Osteocyte (in vitro differentiated cells): ENCODE measurements at regions not wholly inside any gene's neighbourhood (a gene's known extent, or its start where the extent isn't known, plus 50 kb on each side); places are given as distances from the start of the nearest gene placed in this dataset.

ENCODE experiments used
- DNase-seq: peaks from one replicate; pipeline ENCODE4 v3.0.0; 2021; ENCODE audit warnings: mixed read lengths; ENCODE audit not compliant: unreplicated experiment; ENCODE audit errors: extremely low spot score
- H3K27ac Mint-ChIP-seq: one replicate; pipeline ENCODE4 v1.8.0; 2021; ENCODE audit warnings: mild to moderate bottlenecking, mixed read lengths; ENCODE audit not compliant: unreplicated experiment
- H3K27me3 Mint-ChIP-seq: one replicate; pipeline ENCODE4 v1.8.0; 2021; ENCODE audit warnings: mixed read lengths; ENCODE audit not compliant: unreplicated experiment
- H3K36me3 Mint-ChIP-seq: one replicate; pipeline ENCODE4 v1.8.0; 2021; ENCODE audit warnings: mixed read lengths; ENCODE audit not compliant: unreplicated experiment
- H3K4me1 Mint-ChIP-seq: one replicate; pipeline ENCODE4 v1.8.0; 2021; ENCODE audit warnings: mixed read lengths; ENCODE audit not compliant: unreplicated experiment
- H3K4me3 Mint-ChIP-seq: one replicate; pipeline ENCODE4 v1.8.0; 2021; ENCODE audit warnings: mild to moderate bottlenecking, moderate library complexity, mixed read lengths; ENCODE audit not compliant: unreplicated experiment
- H3K9me3 Mint-ChIP-seq: one replicate; pipeline ENCODE4 v1.8.0; 2021; ENCODE audit warnings: mixed read lengths; ENCODE audit not compliant: unreplicated experiment
- CTCF ChIP-seq: fragments of 200-600 bp; sonication (generic); IDR thresholded peaks from 2 replicates; pipeline ENCODE4 v1.5.0; 2021; ENCODE audit warnings: antibody characterized with exemption, mild to moderate bottlenecking, moderate library complexity

- TF ChIP-seq CTCF = no peak
- Mint-ChIP-seq H3K9me3 (no peaks in the 10 kb centered on the region), H3K4me1 (peaks cover 5% of the 10 kb centered on the region), H3K27me3 (peaks cover 3% of the 10 kb centered on the region), H3K4me3 (no peak overlapping the region), H3K36me3 (no peaks in the 10 kb centered on the region), H3K27ac (no peak overlapping the region)
- DNase-seq = no peak
These were observed 327.7 kb upstream of the MANEA start for GRCh38 chr6:95249661-95250060.

- no peaks in the 10 kb centered on the region for H3K36me3 Mint-ChIP-seq
- no peak overlapping the region for H3K27ac Mint-ChIP-seq
- no peak for DNase-seq
- no peak overlapping the region for H3K4me3 Mint-ChIP-seq
- no peaks in the 10 kb centered on the region for H3K4me1 Mint-ChIP-seq
- no peaks in the 10 kb centered on the region for H3K27me3 Mint-ChIP-seq
- TF ChIP-seq CTCF = no peak
- H3K9me3 Mint-ChIP-seq = no peaks in the 10 kb centered on the region
These were observed 313.5 kb upstream of the MANEA start for GRCh38 chr6:95263840-95264239.

GRCh38 chr6:95266537-95267258 lies 310.6 kb upstream of the MANEA start:
- DNase-seq = no peak
- no peaks in the 10 kb centered on the region for H3K36me3 Mint-ChIP-seq
- peaks cover 3% of the 10 kb centered on the region for H3K27me3 Mint-ChIP-seq
- H3K4me3 Mint-ChIP-seq = no peak overlapping the region
- H3K27ac Mint-ChIP-seq = no peak overlapping the region
- H3K9me3 Mint-ChIP-seq = no peaks in the 10 kb centered on the region
- no peaks in the 10 kb centered on the region for H3K4me1 Mint-ChIP-seq
- TF ChIP-seq CTCF = no peak

GRCh38 chr6:95274686-95275235 lies 302.6 kb upstream of the MANEA start:
- no peak overlapping the region for H3K4me3 Mint-ChIP-seq
- no peaks in the 10 kb centered on the region for H3K9me3 Mint-ChIP-seq
- H3K36me3 Mint-ChIP-seq = no peaks in the 10 kb centered on the region
- no peak for DNase-seq
- H3K27ac Mint-ChIP-seq = no peak overlapping the region
- H3K27me3 Mint-ChIP-seq = peaks cover 16% of the 10 kb centered on the region
- H3K4me1 Mint-ChIP-seq = no peaks in the 10 kb centered on the region
- TF ChIP-seq CTCF = no peak

- peaks cover 17% of the 10 kb centered on the region for H3K27me3 Mint-ChIP-seq
- no peak for DNase-seq
- H3K9me3 Mint-ChIP-seq = no peaks in the 10 kb centered on the region
- no peaks in the 10 kb centered on the region for H3K36me3 Mint-ChIP-seq
- H3K4me3 Mint-ChIP-seq = no peak overlapping the region
- TF ChIP-seq CTCF = no peak
- H3K4me1 Mint-ChIP-seq = no peaks in the 10 kb centered on the region
- no peak overlapping the region for H3K27ac Mint-ChIP-seq
These were observed 297.7 kb upstream of the MANEA start for GRCh38 chr6:95279616-95280015.
